WTC11 (cell line): ENCODE measurements at regions not wholly inside any gene's neighbourhood (a gene's known extent, or its start where the extent isn't known, plus 50 kb on each side); places are given as distances from the start of the nearest gene placed in this dataset.

Experiments
- ATAC-seq: fragments of 200-7000 bp; cut with Tn5 transposase; 2 replicates; pipeline ENCODE4 v1.10.0; 2021; ENCODE audit warnings: mild to moderate bottlenecking, moderate library complexity
- CTCF ChIA-PET: fragments of 300-600 bp; sonication (Branson Sonifier 250); formaldehyde crosslinking; loops from one replicate; lab custom pipeline; 2021; ENCODE audit warnings: antibody characterized with exemption; lab: Charles Lee
- POLR2A ChIA-PET: fragments of 350-600 bp; sonication (Branson Sonifier 250); formaldehyde crosslinking; loops from one replicate; lab custom pipeline; 2021; ENCODE audit warnings: antibody characterized with exemption; lab: Charles Lee
- DNase-seq: peaks from one replicate; pipeline ENCODE4 v3.0.0; 2021; ENCODE audit warnings: low spot score
- H3K27ac Mint-ChIP-seq: 2 replicates; pipeline ENCODE4 v1.8.0; 2021; ENCODE audit warnings: mixed read lengths
- H3K27me3 Mint-ChIP-seq: 2 replicates; pipeline ENCODE4 v1.8.0; 2021; ENCODE audit warnings: low read depth, mild to moderate bottlenecking, moderate library complexity, mixed read lengths
- H3K36me3 Mint-ChIP-seq: 2 replicates; pipeline ENCODE4 v1.8.0; 2021; ENCODE audit warnings: mixed read lengths
- H3K4me1 Mint-ChIP-seq: 2 replicates; pipeline ENCODE4 v1.8.0; 2022; ENCODE audit warnings: mixed read lengths
- H3K4me3 Mint-ChIP-seq: 2 replicates; pipeline ENCODE4 v1.8.0; 2021; ENCODE audit warnings: mild to moderate bottlenecking, moderate library complexity, mixed read lengths
- H3K9me3 Mint-ChIP-seq: 2 replicates; pipeline ENCODE4 v1.8.0; 2021; ENCODE audit warnings: mixed read lengths
- ATF3 ChIP-seq: sonication (generic); formaldehyde crosslinking; conservative IDR thresholded peaks from 2 replicates; pipeline ENCODE4 v1.8.1; 2022; ENCODE audit warnings: mild to moderate bottlenecking, missing genetic modification reagents
- ATF6 ChIP-seq: sonication (generic); formaldehyde crosslinking; IDR thresholded peaks from 2 replicates; pipeline ENCODE4 v1.8.1; 2023; ENCODE audit warnings: mild to moderate bottlenecking, missing genetic modification reagents
- ELF4 ChIP-seq: sonication (generic); formaldehyde crosslinking; IDR thresholded peaks from 2 replicates; pipeline ENCODE4 v1.8.1; 2022; ENCODE audit warnings: low read depth, mild to moderate bottlenecking, moderate library complexity, missing genetic modification reagents
- FOXJ3 ChIP-seq: sonication (generic); formaldehyde crosslinking; IDR thresholded peaks from 2 replicates; pipeline ENCODE4 v1.9.0; 2021; ENCODE audit warnings: missing genetic modification reagents, mild to moderate bottlenecking, borderline replicate concordance
- GTF2I ChIP-seq: fragments of 250-450 bp; sonication (Bioruptor Pico); conservative IDR thresholded peaks from 2 replicates; pipeline ENCODE4 v1.4.0; 2021; ENCODE audit warnings: mild to moderate bottlenecking
- NFATC4 ChIP-seq: fragments of 250-450 bp; sonication (Bioruptor Pico); IDR thresholded peaks from 2 replicates; pipeline ENCODE4 v1.9.0; 2021; ENCODE audit warnings: mild to moderate bottlenecking
- NFE2L1 ChIP-seq: sonication (generic); formaldehyde crosslinking; IDR thresholded peaks from 2 replicates; pipeline ENCODE4 v1.8.1; 2023; ENCODE audit warnings: missing genetic modification reagents
- NR2C2 ChIP-seq: sonication (generic); formaldehyde crosslinking; IDR thresholded peaks from 2 replicates; pipeline ENCODE4 v1.8.0; 2022; ENCODE audit warnings: mild to moderate bottlenecking, missing genetic modification reagents
- NR3C1 ChIP-seq: sonication (generic); formaldehyde crosslinking; conservative IDR thresholded peaks from 2 replicates; pipeline ENCODE4 v1.8.1; 2023; ENCODE audit warnings: low read depth, mild to moderate bottlenecking, missing genetic modification reagents
- PREB ChIP-seq: sonication (generic); formaldehyde crosslinking; IDR thresholded peaks from 2 replicates; pipeline ENCODE4 v1.8.1; 2022; ENCODE audit warnings: mild to moderate bottlenecking, missing genetic modification reagents, moderate library complexity, borderline replicate concordance
- TP53 ChIP-seq: sonication (generic); formaldehyde crosslinking; IDR thresholded peaks from 2 replicates; pipeline ENCODE4 v1.8.1; 2023; ENCODE audit warnings: mild to moderate bottlenecking, missing genetic modification reagents
- ZNF138 ChIP-seq: sonication (generic); formaldehyde crosslinking; conservative IDR thresholded peaks from 2 replicates; pipeline ENCODE4 v1.8.1; 2022; ENCODE audit warnings: mild to moderate bottlenecking, moderate library complexity, missing genetic modification reagents
- ZNF512 ChIP-seq: sonication (generic); formaldehyde crosslinking; IDR thresholded peaks from 2 replicates; pipeline ENCODE4 v1.8.1; 2022; ENCODE audit warnings: missing genetic modification reagents, borderline replicate concordance
- TF ChIP-seq, protein P1 (sequence below): fragments of 250-450 bp; sonication (Bioruptor Pico); IDR thresholded peaks from 2 replicates; pipeline ENCODE4 v1.9.0; 2021; ENCODE audit warnings: mild to moderate bottlenecking
- TF ChIP-seq, protein P2 (sequence below): sonication (generic); formaldehyde crosslinking; IDR thresholded peaks from 2 replicates; pipeline ENCODE4 v1.8.0; 2022; ENCODE audit warnings: mild to moderate bottlenecking, missing genetic modification reagents
- TF ChIP-seq, protein P3 (sequence below): sonication (generic); formaldehyde crosslinking; IDR thresholded peaks from 2 replicates; pipeline ENCODE4 v1.8.0; 2023; ENCODE audit warnings: mild to moderate bottlenecking, missing genetic modification reagents
- TF ChIP-seq, protein P4 (sequence below): sonication (generic); formaldehyde crosslinking; IDR thresholded peaks from 2 replicates; pipeline ENCODE4 v1.8.1; 2022; ENCODE audit warnings: low read depth, missing genetic modification reagents, borderline replicate concordance
- TF ChIP-seq, protein P5 (sequence below): fragments of 250-450 bp; sonication (Bioruptor Pico); IDR thresholded peaks from 2 replicates; pipeline ENCODE4 v2.1.2; 2022; ENCODE audit warnings: mild to moderate bottlenecking, moderate library complexity
- TF ChIP-seq, protein P6 (sequence below): fragments of 250-450 bp; sonication (Bioruptor Pico); IDR thresholded peaks from 2 replicates; pipeline ENCODE4 v1.9.0; 2021; ENCODE audit warnings: mild to moderate bottlenecking, borderline replicate concordance

DNA sequence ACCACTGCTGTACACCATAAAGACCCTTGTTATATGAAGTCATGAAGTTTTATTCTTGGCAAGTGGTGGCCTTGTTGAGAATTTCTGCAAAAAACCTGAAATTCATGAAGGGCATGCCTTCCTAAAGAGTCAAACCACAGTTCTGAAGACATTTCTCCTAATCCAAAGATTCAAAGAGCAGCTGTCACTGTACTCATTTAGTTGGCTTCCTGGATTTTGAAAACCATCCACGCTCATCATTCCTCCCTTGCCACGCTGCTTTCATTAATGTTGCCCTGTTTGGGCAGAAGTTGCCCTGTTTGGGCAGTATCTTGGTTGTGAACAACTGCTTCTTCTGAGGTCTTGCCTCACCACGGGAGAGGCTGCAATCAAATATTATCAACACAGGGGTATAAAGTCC, 560.3 kb upstream of the TLE4 start:
- H3K36me3 Mint-ChIP-seq = no peaks in the 10 kb centered on the region
- H3K9me3 Mint-ChIP-seq = peaks cover 25% of the 10 kb centered on the region
- peaks cover 21% of the 10 kb centered on the region for H3K4me1 Mint-ChIP-seq
- ATAC-seq = no peak
- H3K27me3 Mint-ChIP-seq = no peaks in the 10 kb centered on the region
- ChIA-PET CTCF (no interaction called here), POLR2A (no interaction called here)
- H3K27ac Mint-ChIP-seq = no peak overlapping the region
- no peak for DNase-seq
- H3K4me3 Mint-ChIP-seq = no peak overlapping the region
- TF ChIP-seq, protein P1, sequence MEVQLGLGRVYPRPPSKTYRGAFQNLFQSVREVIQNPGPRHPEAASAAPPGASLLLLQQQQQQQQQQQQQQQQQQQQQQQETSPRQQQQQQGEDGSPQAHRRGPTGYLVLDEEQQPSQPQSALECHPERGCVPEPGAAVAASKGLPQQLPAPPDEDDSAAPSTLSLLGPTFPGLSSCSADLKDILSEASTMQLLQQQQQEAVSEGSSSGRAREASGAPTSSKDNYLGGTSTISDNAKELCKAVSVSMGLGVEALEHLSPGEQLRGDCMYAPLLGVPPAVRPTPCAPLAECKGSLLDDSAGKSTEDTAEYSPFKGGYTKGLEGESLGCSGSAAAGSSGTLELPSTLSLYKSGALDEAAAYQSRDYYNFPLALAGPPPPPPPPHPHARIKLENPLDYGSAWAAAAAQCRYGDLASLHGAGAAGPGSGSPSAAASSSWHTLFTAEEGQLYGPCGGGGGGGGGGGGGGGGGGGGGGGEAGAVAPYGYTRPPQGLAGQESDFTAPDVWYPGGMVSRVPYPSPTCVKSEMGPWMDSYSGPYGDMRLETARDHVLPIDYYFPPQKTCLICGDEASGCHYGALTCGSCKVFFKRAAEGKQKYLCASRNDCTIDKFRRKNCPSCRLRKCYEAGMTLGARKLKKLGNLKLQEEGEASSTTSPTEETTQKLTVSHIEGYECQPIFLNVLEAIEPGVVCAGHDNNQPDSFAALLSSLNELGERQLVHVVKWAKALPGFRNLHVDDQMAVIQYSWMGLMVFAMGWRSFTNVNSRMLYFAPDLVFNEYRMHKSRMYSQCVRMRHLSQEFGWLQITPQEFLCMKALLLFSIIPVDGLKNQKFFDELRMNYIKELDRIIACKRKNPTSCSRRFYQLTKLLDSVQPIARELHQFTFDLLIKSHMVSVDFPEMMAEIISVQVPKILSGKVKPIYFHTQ (CRISPR knock-in tag) = no peak
- no peak for TF ChIP-seq FOXJ3 (CRISPR knock-in tag)
- no peak for TF ChIP-seq ATF6 (CRISPR knock-in tag)
- TF ChIP-seq, protein P2, sequence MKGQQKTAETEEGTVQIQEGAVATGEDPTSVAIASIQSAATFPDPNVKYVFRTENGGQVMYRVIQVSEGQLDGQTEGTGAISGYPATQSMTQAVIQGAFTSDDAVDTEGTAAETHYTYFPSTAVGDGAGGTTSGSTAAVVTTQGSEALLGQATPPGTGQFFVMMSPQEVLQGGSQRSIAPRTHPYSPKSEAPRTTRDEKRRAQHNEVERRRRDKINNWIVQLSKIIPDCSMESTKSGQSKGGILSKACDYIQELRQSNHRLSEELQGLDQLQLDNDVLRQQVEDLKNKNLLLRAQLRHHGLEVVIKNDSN (CRISPR knock-in tag) = no peak
- no peak for TF ChIP-seq ZNF138 (CRISPR knock-in tag)
- TF ChIP-seq, protein P3, sequence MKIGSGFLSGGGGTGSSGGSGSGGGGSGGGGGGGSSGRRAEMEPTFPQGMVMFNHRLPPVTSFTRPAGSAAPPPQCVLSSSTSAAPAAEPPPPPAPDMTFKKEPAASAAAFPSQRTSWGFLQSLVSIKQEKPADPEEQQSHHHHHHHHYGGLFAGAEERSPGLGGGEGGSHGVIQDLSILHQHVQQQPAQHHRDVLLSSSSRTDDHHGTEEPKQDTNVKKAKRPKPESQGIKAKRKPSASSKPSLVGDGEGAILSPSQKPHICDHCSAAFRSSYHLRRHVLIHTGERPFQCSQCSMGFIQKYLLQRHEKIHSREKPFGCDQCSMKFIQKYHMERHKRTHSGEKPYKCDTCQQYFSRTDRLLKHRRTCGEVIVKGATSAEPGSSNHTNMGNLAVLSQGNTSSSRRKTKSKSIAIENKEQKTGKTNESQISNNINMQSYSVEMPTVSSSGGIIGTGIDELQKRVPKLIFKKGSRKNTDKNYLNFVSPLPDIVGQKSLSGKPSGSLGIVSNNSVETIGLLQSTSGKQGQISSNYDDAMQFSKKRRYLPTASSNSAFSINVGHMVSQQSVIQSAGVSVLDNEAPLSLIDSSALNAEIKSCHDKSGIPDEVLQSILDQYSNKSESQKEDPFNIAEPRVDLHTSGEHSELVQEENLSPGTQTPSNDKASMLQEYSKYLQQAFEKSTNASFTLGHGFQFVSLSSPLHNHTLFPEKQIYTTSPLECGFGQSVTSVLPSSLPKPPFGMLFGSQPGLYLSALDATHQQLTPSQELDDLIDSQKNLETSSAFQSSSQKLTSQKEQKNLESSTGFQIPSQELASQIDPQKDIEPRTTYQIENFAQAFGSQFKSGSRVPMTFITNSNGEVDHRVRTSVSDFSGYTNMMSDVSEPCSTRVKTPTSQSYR (CRISPR knock-in tag) = no peak
- TF ChIP-seq ZNF512 (CRISPR knock-in tag) = no peak
- TF ChIP-seq NFE2L1 = no peak
- TF ChIP-seq, protein P4, sequence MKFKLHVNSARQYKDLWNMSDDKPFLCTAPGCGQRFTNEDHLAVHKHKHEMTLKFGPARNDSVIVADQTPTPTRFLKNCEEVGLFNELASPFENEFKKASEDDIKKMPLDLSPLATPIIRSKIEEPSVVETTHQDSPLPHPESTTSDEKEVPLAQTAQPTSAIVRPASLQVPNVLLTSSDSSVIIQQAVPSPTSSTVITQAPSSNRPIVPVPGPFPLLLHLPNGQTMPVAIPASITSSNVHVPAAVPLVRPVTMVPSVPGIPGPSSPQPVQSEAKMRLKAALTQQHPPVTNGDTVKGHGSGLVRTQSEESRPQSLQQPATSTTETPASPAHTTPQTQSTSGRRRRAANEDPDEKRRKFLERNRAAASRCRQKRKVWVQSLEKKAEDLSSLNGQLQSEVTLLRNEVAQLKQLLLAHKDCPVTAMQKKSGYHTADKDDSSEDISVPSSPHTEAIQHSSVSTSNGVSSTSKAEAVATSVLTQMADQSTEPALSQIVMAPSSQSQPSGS = no peak
- TF ChIP-seq NR2C2 = no peak
- TF ChIP-seq ATF3 = no peak
- TF ChIP-seq NFATC4 (CRISPR knock-in tag) = no peak
- TF ChIP-seq NR3C1 (CRISPR knock-in tag) = no peak
- TF ChIP-seq, protein P5, sequence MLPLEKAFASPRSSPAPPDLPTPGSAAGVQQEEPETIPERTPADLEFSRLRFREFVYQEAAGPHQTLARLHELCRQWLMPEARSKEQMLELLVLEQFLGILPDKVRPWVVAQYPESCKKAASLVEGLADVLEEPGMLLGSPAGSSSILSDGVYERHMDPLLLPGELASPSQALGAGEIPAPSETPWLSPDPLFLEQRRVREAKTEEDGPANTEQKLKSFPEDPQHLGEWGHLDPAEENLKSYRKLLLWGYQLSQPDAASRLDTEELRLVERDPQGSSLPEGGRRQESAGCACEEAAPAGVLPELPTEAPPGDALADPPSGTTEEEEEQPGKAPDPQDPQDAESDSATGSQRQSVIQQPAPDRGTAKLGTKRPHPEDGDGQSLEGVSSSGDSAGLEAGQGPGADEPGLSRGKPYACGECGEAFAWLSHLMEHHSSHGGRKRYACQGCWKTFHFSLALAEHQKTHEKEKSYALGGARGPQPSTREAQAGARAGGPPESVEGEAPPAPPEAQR (CRISPR knock-in tag) = no peak
- TF ChIP-seq ELF4 (CRISPR knock-in tag) = no peak
- TF ChIP-seq, protein P6, sequence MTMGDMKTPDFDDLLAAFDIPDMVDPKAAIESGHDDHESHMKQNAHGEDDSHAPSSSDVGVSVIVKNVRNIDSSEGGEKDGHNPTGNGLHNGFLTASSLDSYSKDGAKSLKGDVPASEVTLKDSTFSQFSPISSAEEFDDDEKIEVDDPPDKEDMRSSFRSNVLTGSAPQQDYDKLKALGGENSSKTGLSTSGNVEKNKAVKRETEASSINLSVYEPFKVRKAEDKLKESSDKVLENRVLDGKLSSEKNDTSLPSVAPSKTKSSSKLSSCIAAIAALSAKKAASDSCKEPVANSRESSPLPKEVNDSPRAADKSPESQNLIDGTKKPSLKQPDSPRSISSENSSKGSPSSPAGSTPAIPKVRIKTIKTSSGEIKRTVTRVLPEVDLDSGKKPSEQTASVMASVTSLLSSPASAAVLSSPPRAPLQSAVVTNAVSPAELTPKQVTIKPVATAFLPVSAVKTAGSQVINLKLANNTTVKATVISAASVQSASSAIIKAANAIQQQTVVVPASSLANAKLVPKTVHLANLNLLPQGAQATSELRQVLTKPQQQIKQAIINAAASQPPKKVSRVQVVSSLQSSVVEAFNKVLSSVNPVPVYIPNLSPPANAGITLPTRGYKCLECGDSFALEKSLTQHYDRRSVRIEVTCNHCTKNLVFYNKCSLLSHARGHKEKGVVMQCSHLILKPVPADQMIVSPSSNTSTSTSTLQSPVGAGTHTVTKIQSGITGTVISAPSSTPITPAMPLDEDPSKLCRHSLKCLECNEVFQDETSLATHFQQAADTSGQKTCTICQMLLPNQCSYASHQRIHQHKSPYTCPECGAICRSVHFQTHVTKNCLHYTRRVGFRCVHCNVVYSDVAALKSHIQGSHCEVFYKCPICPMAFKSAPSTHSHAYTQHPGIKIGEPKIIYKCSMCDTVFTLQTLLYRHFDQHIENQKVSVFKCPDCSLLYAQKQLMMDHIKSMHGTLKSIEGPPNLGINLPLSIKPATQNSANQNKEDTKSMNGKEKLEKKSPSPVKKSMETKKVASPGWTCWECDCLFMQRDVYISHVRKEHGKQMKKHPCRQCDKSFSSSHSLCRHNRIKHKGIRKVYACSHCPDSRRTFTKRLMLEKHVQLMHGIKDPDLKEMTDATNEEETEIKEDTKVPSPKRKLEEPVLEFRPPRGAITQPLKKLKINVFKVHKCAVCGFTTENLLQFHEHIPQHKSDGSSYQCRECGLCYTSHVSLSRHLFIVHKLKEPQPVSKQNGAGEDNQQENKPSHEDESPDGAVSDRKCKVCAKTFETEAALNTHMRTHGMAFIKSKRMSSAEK (CRISPR knock-in tag) = no peak
- TF ChIP-seq TP53 (CRISPR knock-in tag) = no peak
- TF ChIP-seq PREB (CRISPR knock-in tag) = no peak
- TF ChIP-seq GTF2I = no peak
